SK-N-SH treated with all-trans-retinoic acid at 6 μM for 48 hours (cell line): ENCODE measurements at regions not wholly inside any gene's neighbourhood (a gene's known extent, or its start where the extent isn't known, plus 50 kb on each side); places are given as distances from the start of the nearest gene placed in this dataset.

ENCODE experiments used
- ATAC-seq: fragments of 200-7000 bp; cut with Tn5 transposase; 3 replicates; pipeline ENCODE4 v1.9.1; 2020; ENCODE audit warnings: mild to moderate bottlenecking, moderate library complexity
- CSDC2 ChIP-seq: fragments of 250-450 bp; sonication (Bioruptor Pico); IDR thresholded peaks from 2 replicates; pipeline ENCODE4 v1.5.0; 2020; ENCODE audit warnings: mild to moderate bottlenecking, moderate library complexity
- CSRNP3 ChIP-seq: fragments of 250-450 bp; sonication (Bioruptor Pico); IDR thresholded peaks from 2 replicates; pipeline ENCODE4 v1.5.1; 2021; ENCODE audit warnings: mild to moderate bottlenecking, moderate library complexity
- ESRRG ChIP-seq: fragments of 250-450 bp; sonication (Bioruptor Pico); IDR thresholded peaks from 2 replicates; pipeline ENCODE4 v1.6.1; 2021; ENCODE audit warnings: mild to moderate bottlenecking
- GLIS3 ChIP-seq: fragments of 250-450 bp; sonication (Bioruptor Pico); IDR thresholded peaks from 2 replicates; pipeline ENCODE4 v1.5.0; 2020; ENCODE audit warnings: mild to moderate bottlenecking, moderate library complexity
- OSR1 ChIP-seq: fragments of 250-450 bp; sonication (Bioruptor Pico); IDR thresholded peaks from 2 replicates; pipeline ENCODE4 v1.8.0; 2022; ENCODE audit warnings: moderate library complexity, mild to moderate bottlenecking, inconsistent platforms
- PATZ1 ChIP-seq: fragments of 250-450 bp; sonication (Bioruptor Pico); IDR thresholded peaks from 2 replicates; pipeline ENCODE4 v1.8.0; 2020; ENCODE audit warnings: mild to moderate bottlenecking, moderate library complexity, borderline replicate concordance
- POU6F1 ChIP-seq: fragments of 250-450 bp; sonication (Bioruptor Pico); IDR thresholded peaks from 2 replicates; pipeline ENCODE4 v1.8.0; 2021; ENCODE audit warnings: low read depth, mild to moderate bottlenecking, moderate library complexity, borderline replicate concordance
- PPARA ChIP-seq: fragments of 250-450 bp; sonication (Bioruptor Pico); IDR thresholded peaks from 2 replicates; pipeline ENCODE4 v1.5.0; 2020; ENCODE audit warnings: mild to moderate bottlenecking, borderline replicate concordance
- RARB ChIP-seq: fragments of 250-450 bp; sonication (Bioruptor Pico); IDR thresholded peaks from 2 replicates; pipeline ENCODE4 v1.8.0; 2021; ENCODE audit warnings: mild to moderate bottlenecking, moderate library complexity
- SNAI2 ChIP-seq: fragments of 250-450 bp; sonication (Bioruptor Pico); IDR thresholded peaks from 2 replicates; pipeline ENCODE4 v1.5.0; 2020; ENCODE audit warnings: mild to moderate bottlenecking, moderate library complexity
- TOX ChIP-seq: fragments of 250-450 bp; sonication (Bioruptor Pico); IDR thresholded peaks from 2 replicates; pipeline ENCODE4 v1.8.0; 2021; ENCODE audit warnings: mild to moderate bottlenecking, moderate library complexity, borderline replicate concordance
- TSHZ2 ChIP-seq: fragments of 250-450 bp; sonication (Bioruptor Pico); IDR thresholded peaks from 2 replicates; pipeline ENCODE4 v1.5.0; 2020; ENCODE audit warnings: mild to moderate bottlenecking, moderate library complexity
- ZFP3 ChIP-seq: fragments of 250-450 bp; sonication (Bioruptor Pico); IDR thresholded peaks from 2 replicates; pipeline ENCODE4 v1.5.0; 2020; ENCODE audit warnings: mild to moderate bottlenecking, moderate library complexity
- ZFP30 ChIP-seq: fragments of 450-650 bp; formaldehyde crosslinking; IDR thresholded peaks from 2 replicates; pipeline ENCODE4 v1.5.0; 2022; ENCODE audit warnings: mild to moderate bottlenecking, moderate library complexity

GRCh38 chr9:27763831-27764230 is 190.6 kb upstream of the C9orf72 start (continued):
- TF ChIP-seq TSHZ2 (CRISPR knock-in tag), result no peak

GRCh38 chr9:27765266-27766072 is 192.2 kb upstream of the C9orf72 start:
- no peak for ATAC-seq
- TF ChIP-seq PPARA (CRISPR knock-in tag) (no peak), POU6F1 (no peak), CSRNP3 (CRISPR knock-in tag) (no peak), ESRRG (CRISPR knock-in tag) (no peak), ZFP3 (CRISPR knock-in tag) (no peak), ZFP30 (no peak), CSDC2 (CRISPR knock-in tag) (no peak)

- no peak for ATAC-seq
- TF ChIP-seq CSRNP3 (CRISPR knock-in tag) (no peak), POU6F1 (no peak), GLIS3 (CRISPR knock-in tag) (no peak), RARB (no peak), TSHZ2 (CRISPR knock-in tag) (no peak), TOX (CRISPR knock-in tag) (no peak), ZFP30 (no peak), PATZ1 (CRISPR knock-in tag) (no peak), OSR1 (CRISPR knock-in tag) (no peak), SNAI2 (CRISPR knock-in tag) (no peak)
Observed at GRCh38 chr9:27766073-27766835, 193.0 kb upstream of the C9orf72 start.
